Umbilical cord (tissue), 1 donor: ENCODE measurements at regions not wholly inside any gene's neighbourhood (a gene's known extent, or its start where the extent isn't known, plus 50 kb on each side); places are given as distances from the start of the nearest gene placed in this dataset.

Experiments
- DNase-seq: peaks from one replicate; pipeline ENCODE4 v3.0.0-alpha.2; 2015; ENCODE audit warnings: low spot score

DNA sequence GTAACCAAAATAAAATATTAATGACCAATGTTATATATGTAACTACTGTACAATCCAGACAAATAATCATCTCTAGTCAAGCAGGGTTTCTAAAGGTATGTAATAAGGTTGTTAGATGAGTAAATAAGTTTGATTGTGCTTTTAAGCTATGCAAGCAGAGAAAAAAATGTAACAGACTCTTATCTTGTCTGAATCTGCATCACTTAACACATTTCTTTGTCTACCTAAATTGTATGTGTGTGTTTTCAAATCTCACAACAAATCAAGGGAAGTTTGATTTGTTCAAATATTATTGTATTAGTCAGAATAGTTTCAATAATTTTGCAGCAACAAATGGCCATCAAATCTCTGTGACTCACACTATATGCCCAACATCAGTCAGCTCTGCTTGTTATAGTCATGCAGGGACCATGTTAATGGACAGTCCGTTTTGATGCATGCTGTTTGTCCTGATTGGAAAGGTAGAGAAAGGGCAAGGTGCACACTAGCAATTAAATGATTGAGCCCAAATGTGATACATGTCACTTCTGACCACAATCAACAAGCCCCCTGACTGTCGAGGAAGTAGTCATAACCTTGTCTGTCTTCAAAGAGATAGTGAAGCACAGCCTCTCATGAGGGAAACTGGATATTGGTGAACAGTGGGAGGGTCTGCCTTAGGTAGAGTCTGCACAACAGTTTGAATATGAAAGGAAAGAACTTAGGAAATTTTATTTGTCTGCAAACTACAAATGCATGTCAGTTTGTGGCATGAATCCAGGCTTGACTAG is 349.4 kb upstream of the SATB1 start:
- DNase-seq = no peak

DNA sequence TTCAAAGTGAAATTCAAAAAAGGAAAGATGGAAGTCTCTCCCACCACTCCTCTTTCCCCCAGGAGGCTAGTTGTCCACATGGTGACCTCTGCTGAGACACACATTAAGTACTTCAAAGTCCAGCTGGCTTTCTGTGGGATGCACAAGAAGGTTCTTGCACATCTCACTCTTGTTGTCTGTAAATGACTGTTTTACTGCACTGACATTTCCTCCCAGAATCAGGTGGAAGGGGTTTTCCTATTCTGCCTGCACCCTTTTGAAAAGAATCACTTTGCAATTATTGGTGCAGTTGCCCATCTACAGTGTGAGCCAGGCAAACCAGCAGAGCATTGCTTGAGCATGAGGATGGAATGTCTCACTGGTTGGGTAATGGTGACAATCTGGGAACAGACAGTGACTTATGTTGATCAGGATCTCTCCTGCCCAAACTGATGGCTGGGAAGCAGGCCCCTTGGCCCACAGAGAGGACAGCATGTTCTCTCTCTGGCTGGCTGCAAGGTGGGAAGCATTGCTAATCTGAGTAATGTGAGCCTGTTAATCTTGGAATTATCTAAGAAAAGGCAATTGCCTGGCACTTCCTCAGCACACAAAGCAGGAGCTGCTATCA is 347.7 kb upstream of the SATB1 start:
- DNase-seq = no peak

DNA sequence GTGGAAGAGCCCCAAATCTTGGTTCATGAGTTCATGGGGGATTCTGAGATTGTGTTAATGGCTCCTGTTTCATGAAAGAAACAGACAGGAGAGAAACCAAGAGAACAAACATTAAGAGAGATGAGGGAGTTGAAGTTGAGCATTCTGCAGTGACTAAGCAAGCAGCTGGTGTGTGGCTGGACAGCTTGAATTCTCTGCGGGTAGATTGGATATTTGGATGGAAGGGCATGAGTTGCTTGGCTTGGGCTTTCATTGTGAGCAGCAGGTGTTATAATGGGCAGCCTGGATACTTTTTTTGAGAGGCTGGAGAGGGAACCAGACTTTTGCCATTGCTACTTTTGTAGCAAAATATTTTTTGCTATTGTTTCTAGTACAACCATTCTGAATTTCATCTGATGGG is 346.8 kb upstream of the SATB1 start:
- DNase-seq = no peak

DNA sequence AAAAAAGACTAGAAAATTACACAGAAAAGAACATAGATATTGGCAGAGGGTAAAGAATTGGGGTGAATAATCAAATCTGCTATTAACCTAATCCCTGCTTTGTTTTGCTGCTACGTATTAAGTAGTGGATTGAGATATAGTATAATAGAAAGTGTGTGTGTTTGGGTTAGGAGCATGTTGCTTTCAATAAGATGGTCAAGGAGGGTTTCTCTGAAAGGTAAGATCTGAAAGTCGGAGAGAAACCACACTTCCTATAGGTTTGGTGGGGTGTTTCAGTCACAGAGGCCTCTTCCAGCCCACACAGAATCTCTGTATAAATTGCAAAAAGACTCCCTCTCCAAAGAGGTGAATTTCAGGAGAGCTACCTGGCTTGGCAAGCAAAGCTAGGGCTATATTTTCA is 345.7 kb upstream of the SATB1 start:
- DNase-seq = no peak

DNA sequence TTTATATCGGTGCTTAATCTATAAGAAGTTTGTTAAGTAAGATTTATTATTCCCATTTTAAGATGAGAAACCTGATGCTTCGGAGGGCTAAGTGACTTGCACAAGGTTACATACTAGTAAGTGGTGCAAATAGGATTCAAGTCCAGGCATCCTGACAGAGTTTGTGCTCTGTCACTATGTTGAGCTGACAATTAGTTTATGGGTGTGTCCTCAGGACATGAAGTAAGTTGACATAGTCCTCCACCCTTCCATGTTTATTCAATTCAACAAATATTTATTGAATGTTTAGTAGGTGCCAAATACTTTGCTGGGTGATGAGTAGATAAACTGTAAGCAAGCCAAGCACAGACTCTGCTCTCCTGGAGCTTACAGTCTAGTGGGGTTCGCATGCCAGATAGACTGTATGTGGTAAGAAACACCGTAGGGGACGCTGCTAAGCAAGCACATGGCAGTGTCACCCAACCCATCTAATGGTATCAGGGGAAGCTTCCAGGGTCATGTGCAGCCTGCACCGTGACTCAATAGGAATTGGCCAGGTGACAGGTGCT is 342.7 kb upstream of the SATB1 start:
- no peak for DNase-seq

DNA sequence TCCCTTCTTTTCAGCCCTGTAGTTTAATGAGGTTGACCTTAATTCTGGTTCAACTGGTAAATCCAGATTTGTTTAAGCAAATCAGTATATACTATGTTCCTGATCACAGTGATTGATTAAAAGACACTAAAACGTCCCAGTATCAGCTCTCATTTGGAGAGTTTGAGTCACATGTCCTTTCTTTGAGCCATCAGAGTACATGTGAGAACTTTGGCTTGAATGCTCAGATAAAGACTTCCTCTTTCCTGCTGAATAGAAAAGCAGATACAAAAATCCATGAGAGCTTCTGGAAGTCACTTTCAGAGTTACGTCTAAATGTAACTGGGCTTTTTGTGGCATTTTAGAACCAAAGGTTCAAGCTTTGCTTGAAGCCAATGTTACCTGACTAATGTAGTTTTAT is 341.8 kb upstream of the SATB1 start:
- DNase-seq = no peak

DNA sequence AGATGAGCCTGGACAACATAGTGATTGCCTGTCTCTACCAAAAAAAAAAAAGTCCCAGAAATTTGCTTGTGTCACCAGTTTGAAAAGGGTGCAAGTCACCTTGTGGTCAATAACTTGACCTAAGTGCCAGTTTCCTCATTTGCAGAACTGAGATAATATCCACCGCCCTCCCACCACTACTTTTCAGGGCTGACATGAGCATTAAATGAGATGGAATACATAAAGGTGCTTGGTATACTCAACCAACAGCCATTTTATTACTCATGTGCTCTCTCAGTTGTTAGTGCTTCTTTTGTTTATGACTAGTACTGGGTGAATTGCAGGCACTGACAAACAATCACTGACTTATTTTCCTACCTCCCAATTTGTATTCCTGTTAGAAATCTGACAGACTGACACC is 340.5 kb upstream of the SATB1 start:
- DNase-seq = no peak

DNA sequence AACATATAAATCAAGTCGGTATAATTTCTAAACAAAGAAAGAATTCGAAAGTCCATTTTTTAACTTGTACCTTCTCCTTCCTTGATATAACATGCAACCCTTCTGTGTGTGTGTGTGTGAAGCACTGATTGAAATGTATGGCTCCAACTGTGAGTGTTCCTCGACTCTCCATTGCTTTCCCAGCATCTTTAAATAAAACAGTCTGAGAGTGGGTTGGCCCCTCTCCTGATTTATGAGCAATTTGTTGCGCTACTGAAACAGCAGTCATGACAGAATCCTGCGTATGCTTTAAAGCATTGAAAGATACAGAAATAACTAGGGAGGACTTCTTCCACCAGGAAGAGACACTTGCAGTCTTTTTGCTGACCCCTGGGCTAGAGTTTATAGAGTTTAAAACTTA is 340.0 kb upstream of the SATB1 start:
- DNase-seq = no peak

DNA sequence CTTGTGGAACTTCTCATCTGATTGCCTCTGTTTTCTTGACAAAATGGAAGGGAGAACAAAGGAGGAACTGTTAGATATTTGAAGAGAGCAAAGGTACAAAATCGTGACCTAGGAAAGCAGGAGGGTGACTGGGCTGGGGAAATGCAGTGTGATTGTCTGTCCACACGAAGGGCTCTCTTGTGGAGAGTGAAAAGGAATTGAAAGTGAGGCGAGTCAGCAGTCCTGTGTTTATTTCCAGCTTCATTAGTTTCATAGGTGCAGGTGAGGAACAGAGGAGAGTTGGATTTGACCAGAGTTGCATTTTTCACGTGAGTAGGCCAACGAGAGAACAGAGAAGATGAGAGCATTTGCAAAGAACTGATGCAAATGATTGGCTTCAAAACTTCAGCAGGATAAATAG is 336.4 kb upstream of the SATB1 start:
- DNase-seq = no peak

DNA sequence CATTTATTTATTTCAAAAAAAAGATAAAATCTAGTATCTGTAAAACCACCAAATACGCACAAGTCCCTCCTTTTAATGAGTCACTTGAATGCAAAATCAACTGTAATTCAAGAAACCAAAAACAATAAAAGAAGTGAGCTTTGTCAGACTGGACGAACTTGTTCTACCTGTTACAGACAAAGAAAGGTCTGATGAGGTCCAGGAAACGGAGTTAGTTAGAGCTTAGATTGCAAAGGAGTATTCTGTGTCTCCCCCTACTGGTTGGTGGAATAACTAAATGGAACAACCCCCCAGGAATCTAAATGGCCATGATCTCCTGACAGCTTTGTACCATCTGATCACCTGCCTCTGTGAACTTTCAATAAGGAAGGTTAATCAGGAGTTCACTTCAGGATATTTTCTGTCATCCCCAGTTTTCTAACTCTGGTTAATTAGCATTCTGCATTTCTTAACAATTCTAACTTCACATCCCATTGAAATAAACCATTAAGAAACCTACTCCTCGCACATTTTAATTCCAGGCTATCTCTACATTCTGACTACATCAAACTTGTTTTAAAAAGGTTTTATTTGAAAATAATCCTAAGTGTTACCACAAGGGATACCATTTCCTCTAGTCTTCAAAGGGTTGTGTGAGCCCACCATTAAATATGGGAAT is 333.0 kb upstream of the SATB1 start:
- peak; percentile 80 for DNase-seq

DNA sequence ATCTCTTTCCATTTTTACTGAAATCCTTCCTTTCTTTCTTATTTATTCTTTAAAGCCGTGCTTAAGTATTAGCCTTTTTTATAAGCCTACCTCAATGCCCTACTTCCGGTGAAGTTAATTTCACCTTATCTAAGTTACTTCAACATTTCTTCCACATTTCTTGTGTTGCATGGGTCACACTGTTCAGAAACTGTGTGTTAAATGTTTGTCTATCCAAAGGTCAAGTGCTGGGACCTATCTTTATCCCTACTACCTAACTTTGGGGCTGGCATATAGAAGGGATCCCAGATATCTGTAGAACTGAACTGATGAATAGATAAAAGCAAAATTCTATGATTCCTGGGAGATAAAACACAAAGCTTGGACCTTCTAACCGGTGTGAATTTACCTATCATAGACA is 332.3 kb upstream of the SATB1 start:
- no peak for DNase-seq

DNA sequence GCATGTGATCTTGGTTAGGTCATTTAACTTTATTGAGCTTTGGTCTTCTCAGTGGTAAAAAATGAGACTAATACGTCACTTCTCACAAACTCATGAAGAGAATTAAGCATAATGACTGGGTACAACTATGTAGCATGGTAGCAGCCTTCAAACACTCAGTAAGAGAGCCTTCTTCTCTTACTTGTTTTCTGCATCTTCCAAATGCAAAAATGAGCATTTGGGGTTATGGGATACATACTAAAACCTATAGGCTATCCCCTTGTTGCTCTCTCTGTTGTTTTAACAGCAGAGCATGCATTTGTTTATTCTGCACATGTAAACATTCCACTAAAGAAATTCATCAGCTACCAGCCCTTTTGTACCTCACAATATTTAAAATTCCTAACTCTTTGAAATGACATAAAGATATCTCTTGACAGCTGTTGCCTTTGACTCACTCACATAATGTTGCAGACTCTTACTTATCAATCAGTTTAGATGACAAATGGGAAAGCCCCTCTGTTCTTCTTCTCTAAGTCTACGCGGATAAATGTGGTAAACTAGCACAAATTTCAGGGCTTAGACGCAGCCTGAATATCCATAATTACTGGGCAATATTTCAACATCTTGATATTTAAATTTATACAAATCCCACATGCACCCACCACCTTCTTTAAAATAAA is 327.3 kb upstream of the SATB1 start:
- no peak for DNase-seq

DNA sequence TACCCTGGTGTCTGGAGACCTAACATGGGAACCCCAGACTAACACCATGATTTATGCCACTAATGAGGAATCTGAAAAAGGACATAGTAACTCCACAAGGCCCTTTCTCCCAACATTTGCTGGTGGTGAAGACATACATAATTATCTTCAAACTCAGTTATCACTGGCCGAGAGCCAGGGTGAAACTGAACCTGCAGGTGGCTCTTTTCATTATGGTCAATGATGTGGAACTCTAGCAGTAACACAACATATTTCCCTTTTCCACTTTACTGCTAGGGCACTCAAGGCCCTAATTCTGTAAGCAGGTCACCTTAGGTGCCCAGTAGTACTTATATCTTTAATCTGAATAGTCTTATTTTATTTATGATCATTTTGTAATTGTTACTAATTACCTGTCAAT is 326.4 kb upstream of the SATB1 start:
- DNase-seq = no peak

DNA sequence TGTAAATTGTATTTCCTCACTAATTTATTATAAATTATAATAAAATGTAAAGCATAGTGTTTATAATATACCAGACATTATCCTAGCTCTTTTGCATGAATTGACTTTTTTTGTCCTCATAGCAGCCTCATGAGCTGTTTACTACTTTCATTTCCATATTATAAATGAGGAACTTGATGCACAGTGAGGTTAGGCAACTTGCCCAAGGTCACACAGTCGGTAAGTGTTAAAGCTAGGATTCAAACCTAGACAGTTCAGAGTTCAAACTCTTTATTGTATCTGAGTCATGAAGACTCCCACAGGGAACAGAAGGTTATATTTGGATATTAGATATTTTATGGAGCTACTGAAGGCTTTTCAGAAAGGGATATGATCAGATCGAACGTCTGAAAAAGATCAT is 322.2 kb upstream of the SATB1 start:
- no peak for DNase-seq

DNA sequence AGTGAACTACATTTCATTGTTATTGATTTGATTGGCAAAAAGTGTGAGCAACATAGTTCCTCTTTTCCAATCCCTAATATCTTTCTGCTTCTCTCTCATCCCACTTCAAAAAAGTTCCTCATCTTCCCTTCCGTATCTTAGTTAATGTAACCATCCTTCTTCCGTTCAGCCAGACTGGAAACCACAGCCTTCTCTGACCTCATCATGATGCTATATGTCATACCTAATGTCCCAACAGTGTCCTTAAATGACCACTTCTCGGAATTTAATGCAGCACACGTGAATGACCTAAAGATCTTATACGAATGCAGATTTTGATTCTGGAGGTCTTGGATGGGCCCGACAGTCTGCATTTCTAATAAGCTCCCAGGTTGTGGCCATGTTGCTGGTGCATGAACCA is 320.3 kb upstream of the SATB1 start:
- no peak for DNase-seq

DNA sequence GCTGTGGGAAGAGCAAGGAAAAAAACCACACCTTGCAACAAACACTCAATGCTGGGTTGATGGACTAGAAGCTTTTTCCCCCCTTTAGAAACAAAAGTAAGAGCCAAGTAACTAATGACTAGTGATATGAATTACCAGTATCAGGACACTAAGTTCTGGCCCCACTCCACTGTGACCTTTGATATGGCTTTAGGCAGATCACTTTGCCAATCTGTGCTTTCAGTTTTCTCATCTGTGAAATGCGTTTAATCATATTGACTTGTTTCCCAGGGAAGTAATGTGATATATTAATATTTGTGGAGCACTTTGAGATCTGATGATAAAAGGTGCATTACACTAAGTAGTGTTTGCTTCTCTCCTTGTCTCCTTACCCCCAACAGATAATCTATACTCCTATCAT is 319.3 kb upstream of the SATB1 start:
- no peak for DNase-seq

DNA sequence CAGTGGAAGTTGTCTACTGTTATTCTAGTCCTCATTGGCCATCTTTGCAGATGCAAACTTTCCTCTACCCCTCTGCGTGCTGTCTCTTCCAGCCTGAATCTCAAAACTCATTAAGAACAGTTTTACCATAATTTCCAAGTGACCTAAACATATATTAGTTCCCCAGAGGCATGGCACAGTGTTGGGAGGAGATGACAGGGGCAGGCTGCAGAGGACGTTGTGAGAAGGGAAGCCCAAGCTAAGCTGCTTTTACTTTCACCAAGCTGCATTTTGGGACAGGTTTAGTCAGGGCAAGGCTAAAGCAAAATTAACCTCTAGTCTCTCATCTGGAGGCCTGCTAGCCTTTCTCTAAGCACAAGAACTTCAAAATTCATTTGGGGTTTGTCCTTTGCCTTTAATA is 318.6 kb upstream of the SATB1 start:
- DNase-seq = no peak

DNA sequence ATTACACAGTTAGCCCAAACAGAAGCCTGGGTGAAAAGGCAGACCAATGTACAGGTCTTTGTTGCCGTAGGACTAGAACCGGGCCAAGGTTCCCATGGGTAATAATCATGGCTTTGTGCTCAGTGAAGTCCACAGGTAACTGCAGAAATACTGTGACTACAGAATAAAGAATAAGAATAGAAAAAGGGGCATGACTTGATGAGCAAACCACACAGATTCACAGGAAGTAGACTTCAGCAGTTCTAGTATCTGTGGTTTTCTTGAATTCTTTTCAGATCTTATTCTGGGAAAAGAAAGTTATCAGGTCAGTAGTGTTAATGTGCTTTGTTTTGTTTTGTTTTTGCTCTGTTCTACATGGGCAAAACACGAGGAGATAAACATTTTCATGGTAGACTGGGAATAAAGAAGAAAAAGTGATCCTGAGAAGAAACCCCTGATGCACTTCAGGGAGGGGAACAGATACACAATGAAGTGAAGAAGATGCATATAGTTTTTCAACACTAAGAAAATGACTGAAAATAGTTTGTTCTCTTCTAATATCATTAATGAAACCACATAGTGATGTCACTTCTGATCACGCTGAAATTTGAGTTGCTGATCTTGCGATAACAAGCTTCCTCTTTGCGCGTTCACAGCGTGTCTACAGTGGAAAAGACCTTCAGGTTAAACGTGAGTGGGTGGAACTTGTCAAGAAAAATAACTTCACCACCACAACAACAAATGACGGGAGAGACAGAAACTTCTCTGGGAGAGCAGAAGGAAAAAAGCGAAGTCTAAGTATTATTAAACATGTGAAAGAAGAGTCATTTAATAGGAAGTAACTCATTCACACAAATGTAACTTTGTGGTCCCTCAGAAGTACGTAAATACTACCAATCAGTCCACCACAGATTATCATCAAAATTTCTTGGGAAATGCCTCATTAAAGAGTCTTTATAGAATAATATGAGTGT is 315.8 kb upstream of the SATB1 start:
- no peak for DNase-seq

DNA sequence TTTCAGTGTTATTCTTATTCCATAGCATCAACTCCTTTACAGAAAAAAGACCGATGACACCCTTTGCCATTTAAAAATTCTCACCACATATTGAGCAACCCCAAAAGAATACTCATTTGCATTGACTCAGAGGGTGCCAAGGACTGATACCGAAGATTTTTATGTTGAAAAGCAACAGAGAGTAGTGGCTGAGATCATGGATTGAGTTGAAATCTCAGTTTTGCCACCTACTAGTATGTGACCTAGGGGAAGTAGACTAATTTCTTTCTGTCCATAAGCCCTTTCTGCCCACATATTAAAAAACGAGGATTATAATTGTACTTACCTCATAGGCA is 313.9 kb upstream of the SATB1 start:
- DNase-seq = no peak

DNA sequence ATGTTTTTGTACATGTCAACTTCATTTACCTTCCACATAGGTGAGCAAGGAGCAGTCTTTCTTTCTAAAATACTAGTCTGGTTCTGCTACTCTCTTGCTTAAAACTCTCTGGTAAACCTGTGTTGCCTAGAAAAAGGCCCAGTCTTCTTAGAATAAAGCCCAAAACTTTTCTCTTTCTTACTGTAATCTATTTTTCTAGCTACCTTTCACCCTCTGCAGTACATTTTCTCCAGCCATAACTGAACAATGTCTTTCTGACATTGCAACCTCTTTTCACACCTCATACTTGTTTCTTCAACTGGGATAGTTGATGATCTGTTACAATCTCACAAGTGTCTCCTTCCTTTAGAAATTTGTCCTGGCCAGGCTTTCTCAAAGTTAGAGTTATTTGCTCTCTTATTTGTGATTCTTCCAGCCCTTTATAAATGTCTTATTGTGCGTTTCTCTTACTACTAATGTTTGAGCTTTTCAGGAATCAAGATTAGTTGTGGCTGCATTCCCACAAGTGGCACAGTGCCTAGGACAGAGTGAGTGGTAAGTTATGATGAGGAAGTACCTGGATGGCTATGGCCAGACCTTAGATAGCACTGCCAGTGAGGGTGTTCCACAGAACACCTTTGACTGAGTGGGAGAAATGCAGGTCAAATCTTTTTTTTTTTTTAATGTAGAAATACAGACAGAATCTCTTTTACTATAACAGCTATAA is 313.4 kb upstream of the SATB1 start:
- no peak for DNase-seq

DNA sequence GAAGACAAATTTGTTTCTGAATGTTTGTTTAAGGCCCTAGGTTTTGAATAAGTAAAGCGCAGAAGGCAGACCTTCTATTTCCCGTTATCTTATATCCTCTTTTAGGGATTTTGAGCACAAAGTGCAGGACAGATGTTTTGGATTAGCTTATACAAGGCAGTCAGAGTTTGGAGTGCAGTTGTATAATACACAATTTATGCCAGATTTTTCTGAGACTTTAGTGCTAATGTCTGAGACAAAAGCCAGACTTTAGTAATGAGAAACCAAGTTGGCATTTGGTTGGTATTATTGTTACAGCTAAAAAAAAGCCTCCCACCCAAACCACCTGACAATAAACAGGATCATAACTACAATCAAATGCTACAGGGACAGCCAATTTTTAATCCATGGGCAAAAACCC is 309.9 kb upstream of the SATB1 start:
- DNase-seq = peak; percentile 82
